ENCODE measurements at regions not wholly inside any gene's neighbourhood (a gene's known extent, or its start where the extent isn't known, plus 50 kb on each side); places are given as distances from the start of the nearest gene placed in this dataset.

GRCh38 chr3:10601151-10601856, 95.9 kb upstream of the ATP2B2 start:
- no peak overlapping the region for H3K4me3 ChIP-seq (ENCODE audit: low read length)
- TF ChIP-seq ZNF274 (IDR thresholded peaks at IDR 0.05; ENCODE audit: low read depth, low read length) = no peak

- TF ChIP-seq ZNF274 (IDR thresholded peaks at IDR 0.05; ENCODE audit: low read depth, low read length) = no peak
These were observed 96.5 kb upstream of the ATP2B2 start for GRCh38 chr3:10601857-10602230.

GRCh38 chr3:10602271-10602670, 96.9 kb upstream of the ATP2B2 start:
- H3K4me3 ChIP-seq (ENCODE audit: low read length) = no peak overlapping the region
- no peak for TF ChIP-seq ZNF274 (IDR thresholded peaks at IDR 0.05; ENCODE audit: low read depth, low read length)

More at GRCh38 chr3:10601857-10602230, 96.5 kb upstream of the ATP2B2 start:
- H3K4me3 ChIP-seq (ENCODE audit: low read length) = no peak overlapping the region

DNA sequence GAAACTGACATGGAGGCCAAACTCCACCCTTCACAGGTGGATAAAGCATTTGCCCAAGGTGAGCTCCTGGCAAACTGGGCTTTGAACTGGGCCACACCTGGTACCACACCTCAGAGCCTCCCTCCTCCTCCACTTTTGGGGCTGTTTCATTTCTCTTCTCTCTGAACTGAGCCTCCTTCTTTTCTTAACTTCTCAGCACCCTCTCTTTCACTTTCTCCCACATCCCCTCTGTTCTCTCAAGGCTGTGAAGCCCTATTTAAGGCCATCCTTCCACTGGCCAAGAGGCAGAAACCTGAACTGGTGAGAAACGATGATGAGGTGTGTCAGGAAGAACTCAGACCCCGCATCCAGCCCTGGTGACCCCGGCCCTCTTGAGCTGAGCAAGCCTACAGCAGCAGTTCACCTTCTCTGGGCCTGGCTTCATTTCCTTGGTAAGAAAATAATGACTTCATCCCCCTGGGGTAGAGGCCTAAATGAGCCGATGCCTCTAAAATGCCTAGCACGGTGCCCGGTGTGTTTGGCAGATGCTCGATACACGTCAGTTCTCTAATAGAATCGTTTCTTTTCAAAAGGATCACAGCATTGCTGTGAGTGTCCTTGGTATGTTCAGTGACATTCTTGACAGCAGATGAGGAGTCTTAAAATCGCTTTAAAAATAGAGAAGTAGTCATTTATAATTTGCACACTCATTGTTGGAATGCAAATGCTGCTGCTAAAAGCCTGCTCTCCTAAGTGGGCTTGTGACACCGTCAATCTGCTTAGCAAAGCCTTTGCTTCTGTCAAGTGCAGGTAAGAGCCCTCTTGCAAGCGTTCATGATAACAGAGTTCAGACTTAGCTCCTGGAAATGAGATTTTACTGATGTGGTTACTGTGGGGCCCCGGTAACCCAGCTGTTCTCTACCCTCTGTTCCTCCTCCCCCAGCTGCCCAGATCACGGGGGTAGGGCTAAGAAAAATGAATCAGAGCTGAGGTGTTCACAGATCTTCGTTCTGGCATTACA, 97.7 kb upstream of the ATP2B2 start:
- H3K4me3 ChIP-seq (ENCODE audit: low read length) = no peak overlapping the region
- TF ChIP-seq ZNF274 (IDR thresholded peaks at IDR 0.05; ENCODE audit: low read depth, low read length) = no peak

- H3K4me3 ChIP-seq (ENCODE audit: low read length) = no peak overlapping the region
- no peak for TF ChIP-seq ZNF274 (IDR thresholded peaks at IDR 0.05; ENCODE audit: low read depth, low read length)
These were observed 103.7 kb upstream of the ATP2B2 start for GRCh38 chr3:10609134-10609533.

- H3K4me3 ChIP-seq (ENCODE audit: low read length) = no peak overlapping the region
- no peak for TF ChIP-seq ZNF274 (IDR thresholded peaks at IDR 0.05; ENCODE audit: low read depth, low read length)
These were observed 108.8 kb upstream of the ATP2B2 start for GRCh38 chr3:10614168-10614567.

GRCh38 chr3:10615715-10616114, 110.3 kb upstream of the ATP2B2 start:
- H3K4me3 ChIP-seq (ENCODE audit: low read length) = no peak overlapping the region
- TF ChIP-seq ZNF274 (IDR thresholded peaks at IDR 0.05; ENCODE audit: low read depth, low read length) = no peak

DNA sequence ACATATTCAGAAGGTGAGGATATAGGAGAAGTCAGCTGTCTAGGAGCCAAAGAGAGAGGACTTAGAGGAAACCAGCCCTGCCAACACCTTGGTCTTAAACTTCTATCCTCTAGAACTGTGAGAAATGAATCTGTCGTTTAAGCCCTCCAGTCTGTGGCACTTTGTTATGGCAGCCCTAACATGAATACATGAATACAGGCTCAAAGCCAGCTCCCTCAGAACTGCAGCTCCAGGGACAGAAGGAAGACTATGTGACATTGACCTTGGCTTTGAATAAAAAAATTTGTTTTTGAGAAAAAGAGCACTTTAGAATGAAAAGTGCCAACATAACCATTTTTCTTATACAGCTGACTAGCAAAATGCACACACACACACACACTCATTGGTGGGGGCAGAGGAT, 110.9 kb upstream of the ATP2B2 start:
- H3K4me3 ChIP-seq (ENCODE audit: low read length) = no peak overlapping the region
- no peak for TF ChIP-seq ZNF274 (IDR thresholded peaks at IDR 0.05; ENCODE audit: low read depth, low read length)

DNA sequence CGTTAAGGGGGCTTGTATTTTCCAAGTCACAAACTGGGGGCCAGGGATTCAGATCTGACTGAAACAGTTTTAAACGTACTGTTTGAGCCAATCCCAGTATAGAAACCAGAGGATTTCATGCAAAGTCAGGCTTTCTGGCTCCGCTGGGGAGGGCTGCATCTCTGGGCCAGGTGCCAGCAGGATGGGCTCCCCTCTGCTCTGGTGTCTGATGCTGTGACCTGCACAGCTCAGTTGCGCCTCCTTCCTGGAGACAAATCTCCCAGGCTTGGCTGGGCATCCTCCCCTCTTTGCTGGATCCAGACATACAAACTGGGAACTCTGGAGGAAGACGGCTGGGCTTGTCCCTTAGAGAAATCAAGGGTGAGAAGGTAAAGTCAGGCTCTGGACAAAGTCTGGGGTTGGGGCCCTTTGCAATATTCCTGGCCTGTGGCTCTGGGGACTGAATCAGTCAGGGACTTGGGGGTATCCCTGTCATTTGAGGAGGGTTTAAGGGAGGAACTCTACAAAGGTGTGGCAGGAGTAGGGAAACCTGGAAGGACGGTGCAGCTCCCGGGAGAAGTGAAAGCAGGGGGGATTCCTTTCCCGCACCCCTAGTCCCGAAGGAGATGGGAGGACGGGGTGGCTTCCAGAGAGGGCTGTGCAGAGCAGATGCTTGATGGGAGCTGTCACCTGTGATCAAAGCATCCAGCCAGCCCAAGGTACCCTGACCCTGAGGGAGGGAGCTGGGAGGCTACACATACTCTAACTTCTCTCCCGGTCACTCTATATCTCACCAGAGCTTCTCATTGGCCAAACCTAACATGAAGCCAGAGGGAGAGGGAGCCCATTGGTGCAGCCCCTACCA, 114.8 kb upstream of the ATP2B2 start:
- H3K4me3 ChIP-seq (ENCODE audit: low read length) = no peak overlapping the region
- no peak for TF ChIP-seq ZNF274 (IDR thresholded peaks at IDR 0.05; ENCODE audit: low read depth, low read length)

DNA sequence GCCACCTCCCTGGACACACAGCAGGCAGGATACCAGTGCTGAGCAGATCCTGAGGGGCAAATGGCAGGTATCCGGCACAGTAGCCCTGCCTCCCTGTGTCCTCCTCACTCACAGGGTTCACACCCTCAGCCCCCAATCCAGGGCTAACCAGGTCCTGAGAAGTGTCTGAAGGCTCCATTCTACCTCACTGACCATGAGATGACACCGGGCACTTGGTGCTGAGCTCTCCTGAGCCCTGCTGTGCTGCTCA, 115.4 kb upstream of the ATP2B2 start:
- TF ChIP-seq ZNF274 (IDR thresholded peaks at IDR 0.05; ENCODE audit: low read depth, low read length) = no peak
- no peak overlapping the region for H3K4me3 ChIP-seq (ENCODE audit: low read length)

- no peak for TF ChIP-seq ZNF274 (IDR thresholded peaks at IDR 0.05; ENCODE audit: low read depth, low read length)
- no peak overlapping the region for H3K4me3 ChIP-seq (ENCODE audit: low read length)
These were observed 118.3 kb upstream of the ATP2B2 start for GRCh38 chr3:10623578-10624275.

DNA sequence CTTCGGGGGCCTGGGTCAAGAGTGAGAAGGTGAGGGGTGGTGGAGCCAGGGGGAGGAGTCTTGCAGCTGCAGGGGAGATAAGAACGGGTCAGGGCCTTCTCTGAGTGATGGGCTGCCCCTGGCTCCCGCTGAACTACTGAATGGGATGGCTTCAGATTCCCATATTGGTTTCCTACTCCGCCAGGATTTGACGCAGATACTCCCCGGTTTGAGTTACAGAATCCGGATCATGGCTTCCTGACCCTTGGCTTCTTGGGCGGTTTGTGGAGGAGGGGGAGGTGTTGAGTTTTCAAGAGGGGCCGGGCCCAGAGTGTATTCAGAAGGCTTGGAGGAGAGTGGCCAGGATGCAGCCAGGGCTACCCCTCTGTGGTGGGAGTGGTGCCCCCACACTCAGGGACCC, 119.9 kb upstream of the ATP2B2 start:
- TF ChIP-seq ZNF274 (IDR thresholded peaks at IDR 0.05; ENCODE audit: low read depth, low read length) = no peak
- H3K4me3 ChIP-seq (ENCODE audit: low read length) = no peak overlapping the region

DNA sequence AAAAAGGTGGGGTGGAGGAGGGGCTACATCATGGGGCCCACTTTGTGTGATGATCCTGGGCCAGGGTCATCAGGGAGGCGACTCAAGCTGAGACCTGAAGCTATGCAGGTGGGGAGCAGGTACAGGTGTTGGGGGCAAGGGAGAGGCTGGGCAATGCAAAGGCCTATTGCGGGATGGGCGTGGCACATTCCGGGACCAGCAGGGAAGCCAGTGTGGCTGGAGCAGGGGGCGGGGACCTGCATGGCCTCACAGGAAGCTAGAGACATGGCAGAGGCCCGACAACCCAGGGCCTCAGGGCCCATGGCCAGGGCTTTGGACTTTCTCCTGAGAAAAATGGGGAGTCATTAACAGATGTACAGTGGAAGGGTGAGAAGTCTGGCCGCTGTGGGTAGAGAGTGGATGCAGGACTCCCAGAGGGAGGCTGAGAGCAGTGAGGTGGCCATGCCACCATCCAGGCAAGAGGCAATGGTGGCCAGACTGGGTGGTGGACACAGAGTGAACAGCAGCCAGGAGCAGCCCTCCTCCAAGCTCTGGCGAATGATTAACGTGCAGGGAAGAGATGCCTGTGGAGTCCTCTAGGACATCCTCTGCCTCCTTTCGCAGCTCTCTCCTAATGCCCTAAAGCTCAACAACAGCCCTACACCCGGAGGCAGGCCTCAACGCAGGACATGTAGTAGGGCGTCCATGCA, 122.6 kb upstream of the ATP2B2 start:
- TF ChIP-seq ZNF274 (IDR thresholded peaks at IDR 0.05; ENCODE audit: low read depth, low read length) = no peak
- no peak overlapping the region for H3K4me3 ChIP-seq (ENCODE audit: low read length)

Data from GM08714 (cell line).